K562 (cell line): ENCODE measurements at regions not wholly inside any gene's neighbourhood (a gene's known extent, or its start where the extent isn't known, plus 50 kb on each side); places are given as distances from the start of the nearest gene placed in this dataset.

Source experiments
- ADNP ChIP-seq: fragments of 200-800 bp; sonication (Bioruptor generic); IDR thresholded peaks from 2 replicates; pipeline ENCODE4 v1.6.1; 2016; ENCODE audit warnings: missing genetic modification characterization, missing compliant biosample characterization
- BACH1 ChIP-seq: fragments of 200-800 bp; sonication (Bioruptor generic); IDR thresholded peaks from 2 replicates; pipeline ENCODE4 v1.6.1; 2016; ENCODE audit warnings: missing genetic modification characterization, missing compliant biosample characterization
- BRD9 ChIP-seq: fragments of 450-650 bp; IDR thresholded peaks from 2 replicates; pipeline ENCODE4 v1.6.1; 2018; ENCODE audit warnings: low read depth; ENCODE audit not compliant: partially characterized antibody
- CEBPB ChIP-seq: fragments of 450-650 bp; IDR thresholded peaks from 2 replicates; pipeline ENCODE4 v1.6.1; 2016; ENCODE audit warnings: missing genetic modification characterization, missing compliant biosample characterization
- ELF1 ChIP-seq: fragments of 200-800 bp; sonication (Bioruptor generic); IDR thresholded peaks from 2 replicates; pipeline ENCODE4 v1.6.1; 2016; ENCODE audit warnings: missing genetic modification characterization, missing compliant biosample characterization
- FOXM1 ChIP-seq, 2 experiments: fragments of 450-650 bp in 1 of 2; sonication (generic) in 1 of 2; formaldehyde crosslinking in 1 of 2; IDR thresholded peaks; 2 replicates each; pipeline versions ENCODE4 v1.6.1 to v1.9.0; 2017 to 2022; ENCODE audit warnings: low read depth in 2 of 2, mild to moderate bottlenecking in 2 of 2, missing genetic modification reagents in 1 of 2, moderate library complexity in 1 of 2
- GTF2A2 ChIP-seq: IDR thresholded peaks from 2 replicates; pipeline ENCODE4 v1.6.1; 2016; ENCODE audit warnings: mild to moderate bottlenecking, missing genetic modification characterization, missing compliant biosample characterization
- JUNB ChIP-seq: fragments of 450-650 bp; formaldehyde crosslinking; conservative IDR thresholded peaks from 2 replicates; pipeline ENCODE4 v1.4.0; 2020; ENCODE audit warnings: mild to moderate bottlenecking
- KDM5B ChIP-seq: fragments of 200-600 bp; sonication (generic); IDR thresholded peaks from 2 replicates; pipeline ENCODE4 v1.6.1; 2012; ENCODE audit warnings: low read depth, mild to moderate bottlenecking, moderate library complexity, low read length, control low read depth, inconsistent platforms; ENCODE audit not compliant: insufficient replicate concordance
- MLLT1 ChIP-seq, 2 experiments: fragments of 450-650 bp; IDR thresholded peaks; 2 replicates each; pipeline ENCODE4 v1.6.1; 2016
- NFIC ChIP-seq: fragments of 450-650 bp; IDR thresholded peaks from 2 replicates; pipeline ENCODE4 v1.6.1; 2017; ENCODE audit warnings: mild to moderate bottlenecking, inconsistent platforms
- NR1H2 ChIP-seq: sonication (generic); formaldehyde crosslinking; IDR thresholded peaks from 2 replicates; pipeline ENCODE4 v1.4.0; 2020; ENCODE audit warnings: mild to moderate bottlenecking, missing genetic modification reagents
- PML ChIP-seq: IDR thresholded peaks from 2 replicates; pipeline ENCODE4 v1.6.1; 2012; ENCODE audit warnings: low read length, inconsistent platforms
- RBM14 ChIP-seq: fragments of 200-400 bp; formaldehyde crosslinking; IDR thresholded peaks from 2 replicates; pipeline ENCODE4 v1.6.1; 2018; ENCODE audit warnings: low read depth, mild to moderate bottlenecking, low read length, moderate library complexity, borderline replicate concordance; ENCODE audit not compliant: insufficient read depth
- SNRNP70 ChIP-seq: fragments of 200-400 bp; formaldehyde crosslinking; optimal IDR thresholded peaks from 2 replicates; pipeline ENCODE3; 2017; ENCODE audit warnings: low read depth, low read length
- TRIM28 ChIP-seq: fragments of 450-650 bp; IDR thresholded peaks from 2 replicates; pipeline ENCODE4 v1.6.1; 2017
- YY1 ChIP-seq, 3 experiments: IDR thresholded peaks; 2 replicates each; pipeline ENCODE4 v1.6.1; 2011; ENCODE audit warnings: low read length in 2 of 3, mild to moderate bottlenecking in 2 of 3, moderate library complexity in 2 of 3, borderline replicate concordance in 1 of 3, control low read depth in 1 of 3, low read depth in 1 of 3; ENCODE audit not compliant: insufficient read depth in 3 of 3, insufficient replicate concordance in 2 of 3, control insufficient read depth in 1 of 3, insufficient read length in 1 of 3; ENCODE audit errors: extremely low read depth in 1 of 3
- ZNF431 ChIP-seq: sonication (generic); formaldehyde crosslinking; IDR thresholded peaks from 2 replicates; pipeline ENCODE4 v1.8.0; 2022; ENCODE audit warnings: mild to moderate bottlenecking, missing genetic modification reagents
- ZNF507 ChIP-seq: conservative IDR thresholded peaks from 2 replicates; pipeline ENCODE4 v1.6.1; 2017; ENCODE audit warnings: missing genetic modification characterization, missing compliant biosample characterization
- ZSCAN29 ChIP-seq: fragments of 450-650 bp; IDR thresholded peaks from 2 replicates; pipeline ENCODE4 v1.6.1; 2017
- TF ChIP-seq, protein P1 (sequence below): IDR thresholded peaks from 3 replicates; pipeline ENCODE4 v1.6.1; 2011; ENCODE audit warnings: borderline replicate concordance, mild to moderate bottlenecking, moderate library complexity; ENCODE audit not compliant: insufficient read length; ENCODE audit errors: extremely low read depth
- TF ChIP-seq, protein P2 (sequence below), 2 experiments: IDR thresholded peaks; 2 replicates each; pipeline ENCODE4 v1.6.1; 2012; ENCODE audit warnings: improper control_type of control experiment in 2 of 2, low read depth in 2 of 2, low read length in 2 of 2, borderline replicate concordance in 1 of 2

GRCh38 chr3:45277636-45278035 lies 51.5 kb upstream of the TMEM158 start (continued):
- TF ChIP-seq GTF2A2 (no peak), ZNF507 (tag) (no peak), KDM5B (no peak), YY1 (IDR thresholded peaks at IDR 0.05; ENCODE audit: borderline replicate concordance in 1 of 3, control insufficient read depth in 1 of 3, extremely low read depth in 1 of 3, insufficient read depth in 3 of 3, insufficient read length in 1 of 3, insufficient replicate concordance in 2 of 3, low read depth in 1 of 3, low read length in 2 of 3) (no peak), SNRNP70 (no peak), FOXM1 (IDR thresholded peaks at IDR 0.05; ENCODE audit: low read depth) (peak; percentile 27; the same call in 1 of the 2 replicates), FOXM1 (CRISPR knock-in tag; IDR thresholded peaks at IDR 0.05; ENCODE audit: low read depth) (no peak), NFIC (no peak), JUNB (CRISPR knock-in tag) (no peak), RBM14 (no peak), BACH1 (tag) (no peak), BRD9 (no peak), ZNF431 (CRISPR knock-in tag) (no peak), NR1H2 (CRISPR knock-in tag) (no peak), TRIM28 (peak; percentile 98), ZSCAN29 (no peak), ELF1 (no peak), MLLT1 (IDR thresholded peaks at IDR 0.05) (0 out of 4 replicates have a peak, but pooled peaks of 1 of the 2 experiments have one; percentile 44), PML (no peak), ADNP (no peak), CEBPB (tag) (no peak)
- TF ChIP-seq, protein P1, sequence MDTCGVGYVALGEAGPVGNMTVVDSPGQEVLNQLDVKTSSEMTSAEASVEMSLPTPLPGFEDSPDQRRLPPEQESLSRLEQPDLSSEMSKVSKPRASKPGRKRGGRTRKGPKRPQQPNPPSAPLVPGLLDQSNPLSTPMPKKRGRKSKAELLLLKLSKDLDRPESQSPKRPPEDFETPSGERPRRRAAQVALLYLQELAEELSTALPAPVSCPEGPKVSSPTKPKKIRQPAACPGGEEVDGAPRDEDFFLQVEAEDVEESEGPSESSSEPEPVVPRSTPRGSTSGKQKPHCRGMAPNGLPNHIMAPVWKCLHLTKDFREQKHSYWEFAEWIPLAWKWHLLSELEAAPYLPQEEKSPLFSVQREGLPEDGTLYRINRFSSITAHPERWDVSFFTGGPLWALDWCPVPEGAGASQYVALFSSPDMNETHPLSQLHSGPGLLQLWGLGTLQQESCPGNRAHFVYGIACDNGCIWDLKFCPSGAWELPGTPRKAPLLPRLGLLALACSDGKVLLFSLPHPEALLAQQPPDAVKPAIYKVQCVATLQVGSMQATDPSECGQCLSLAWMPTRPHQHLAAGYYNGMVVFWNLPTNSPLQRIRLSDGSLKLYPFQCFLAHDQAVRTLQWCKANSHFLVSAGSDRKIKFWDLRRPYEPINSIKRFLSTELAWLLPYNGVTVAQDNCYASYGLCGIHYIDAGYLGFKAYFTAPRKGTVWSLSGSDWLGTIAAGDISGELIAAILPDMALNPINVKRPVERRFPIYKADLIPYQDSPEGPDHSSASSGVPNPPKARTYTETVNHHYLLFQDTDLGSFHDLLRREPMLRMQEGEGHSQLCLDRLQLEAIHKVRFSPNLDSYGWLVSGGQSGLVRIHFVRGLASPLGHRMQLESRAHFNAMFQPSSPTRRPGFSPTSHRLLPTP: no peak
- TF ChIP-seq, protein P2, sequence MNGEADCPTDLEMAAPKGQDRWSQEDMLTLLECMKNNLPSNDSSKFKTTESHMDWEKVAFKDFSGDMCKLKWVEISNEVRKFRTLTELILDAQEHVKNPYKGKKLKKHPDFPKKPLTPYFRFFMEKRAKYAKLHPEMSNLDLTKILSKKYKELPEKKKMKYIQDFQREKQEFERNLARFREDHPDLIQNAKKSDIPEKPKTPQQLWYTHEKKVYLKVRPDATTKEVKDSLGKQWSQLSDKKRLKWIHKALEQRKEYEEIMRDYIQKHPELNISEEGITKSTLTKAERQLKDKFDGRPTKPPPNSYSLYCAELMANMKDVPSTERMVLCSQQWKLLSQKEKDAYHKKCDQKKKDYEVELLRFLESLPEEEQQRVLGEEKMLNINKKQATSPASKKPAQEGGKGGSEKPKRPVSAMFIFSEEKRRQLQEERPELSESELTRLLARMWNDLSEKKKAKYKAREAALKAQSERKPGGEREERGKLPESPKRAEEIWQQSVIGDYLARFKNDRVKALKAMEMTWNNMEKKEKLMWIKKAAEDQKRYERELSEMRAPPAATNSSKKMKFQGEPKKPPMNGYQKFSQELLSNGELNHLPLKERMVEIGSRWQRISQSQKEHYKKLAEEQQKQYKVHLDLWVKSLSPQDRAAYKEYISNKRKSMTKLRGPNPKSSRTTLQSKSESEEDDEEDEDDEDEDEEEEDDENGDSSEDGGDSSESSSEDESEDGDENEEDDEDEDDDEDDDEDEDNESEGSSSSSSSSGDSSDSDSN (IDR thresholded peaks at IDR 0.05; ENCODE audit: borderline replicate concordance in 1 of 2, low read depth in 2 of 2, low read length in 2 of 2): no peak
